IPS-15b (cell line): ENCODE measurements at regions not wholly inside any gene's neighbourhood (a gene's known extent, or its start where the extent isn't known, plus 50 kb on each side); places are given as distances from the start of the nearest gene placed in this dataset.

Experiments
- H3K27me3 ChIP-seq: one replicate; pipeline ENCODE4 v1.6.1; 2013; ENCODE audit warnings: low read length; ENCODE audit not compliant: control insufficient read depth, insufficient read depth
- H3K36me3 ChIP-seq: one replicate; pipeline ENCODE4 v1.6.1; 2013; ENCODE audit warnings: low read length; ENCODE audit not compliant: control insufficient read depth, insufficient read depth
- H3K4me1 ChIP-seq: one replicate; pipeline ENCODE4 v1.6.1; 2013; ENCODE audit warnings: mild to moderate bottlenecking, low read length; ENCODE audit not compliant: control insufficient read depth, insufficient read depth
- H3K4me3 ChIP-seq: one replicate; pipeline ENCODE4 v1.5.1; 2013; ENCODE audit warnings: low read depth, low read length
- H3K9ac ChIP-seq: one replicate; pipeline ENCODE4 v1.6.1; 2013; ENCODE audit warnings: low read depth, mild to moderate bottlenecking, low read length
- H3K9me3 ChIP-seq: one replicate; pipeline ENCODE4 v1.6.1; 2013; ENCODE audit warnings: mild to moderate bottlenecking, low read length; ENCODE audit not compliant: control insufficient read depth, insufficient read depth

- no peak overlapping the region for H3K4me3 ChIP-seq
- H3K4me1 ChIP-seq = no peaks in the 10 kb centered on the region
- no peaks in the 10 kb centered on the region for H3K27me3 ChIP-seq
- no peaks in the 10 kb centered on the region for H3K9me3 ChIP-seq
- no peak overlapping the region for H3K9ac ChIP-seq
- no peaks in the 10 kb centered on the region for H3K36me3 ChIP-seq
Observed at GRCh38 chr2:21314322-21314835, 190.6 kb downstream of the TDRD15 start.

GRCh38 chr2:21317131-21317530, 193.4 kb downstream of the TDRD15 start:
- Histone ChIP-seq H3K4me3 (no peak overlapping the region), H3K27me3 (no peaks in the 10 kb centered on the region), H3K4me1 (no peaks in the 10 kb centered on the region), H3K9ac (no peak overlapping the region), H3K36me3 (no peaks in the 10 kb centered on the region), H3K9me3 (no peaks in the 10 kb centered on the region)

DNA sequence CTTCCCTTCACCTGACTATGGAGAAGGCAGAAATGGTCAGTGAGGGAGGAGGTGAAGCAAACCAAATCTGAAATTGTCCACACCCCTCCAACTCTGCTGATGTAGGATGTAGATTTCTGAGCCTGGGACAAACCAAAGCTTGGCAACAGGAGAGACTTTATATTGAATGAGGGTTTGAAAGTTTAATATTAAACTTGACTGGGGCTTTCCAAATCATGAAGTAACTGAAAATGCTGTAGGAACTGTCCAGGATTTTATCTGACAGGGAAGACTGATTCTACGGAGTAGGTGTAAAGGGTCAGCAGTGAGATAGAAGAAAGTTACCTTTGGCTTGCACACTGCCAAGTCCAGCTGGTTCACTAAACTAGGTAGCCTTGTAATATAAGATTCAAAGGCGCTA, 194.5 kb downstream of the TDRD15 start:
- H3K9me3 ChIP-seq = no peaks in the 10 kb centered on the region
- no peak overlapping the region for H3K9ac ChIP-seq
- H3K27me3 ChIP-seq = no peaks in the 10 kb centered on the region
- H3K4me3 ChIP-seq = no peak overlapping the region
- H3K36me3 ChIP-seq = no peaks in the 10 kb centered on the region
- no peaks in the 10 kb centered on the region for H3K4me1 ChIP-seq

- H3K4me1 ChIP-seq = no peaks in the 10 kb centered on the region
- H3K36me3 ChIP-seq = no peaks in the 10 kb centered on the region
- H3K9ac ChIP-seq = no peak overlapping the region
- H3K9me3 ChIP-seq = no peaks in the 10 kb centered on the region
- H3K4me3 ChIP-seq = no peak overlapping the region
- no peaks in the 10 kb centered on the region for H3K27me3 ChIP-seq
Observed at GRCh38 chr2:21326152-21326551, 202.4 kb downstream of the TDRD15 start.

DNA sequence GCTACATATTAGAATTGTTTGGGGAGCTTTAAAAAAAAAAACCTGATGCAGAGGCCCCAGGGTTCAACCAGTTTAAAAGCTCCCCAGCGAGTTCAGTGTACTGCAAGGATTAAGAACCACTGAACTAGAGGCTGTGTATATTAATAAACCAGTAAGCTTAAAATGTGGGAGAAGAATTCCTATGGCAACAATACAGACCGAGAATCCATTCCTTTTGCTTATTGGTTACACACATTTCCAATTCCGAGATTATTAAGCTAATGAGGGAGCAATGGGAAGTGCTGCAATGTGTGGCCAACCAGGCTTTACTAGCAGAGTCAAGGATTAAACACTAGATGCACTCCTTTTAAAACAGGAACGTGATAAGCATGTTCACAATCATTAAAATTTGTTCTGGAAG, 204.4 kb downstream of the TDRD15 start:
- Histone ChIP-seq H3K4me1 (no peaks in the 10 kb centered on the region), H3K9ac (no peak overlapping the region), H3K9me3 (no peaks in the 10 kb centered on the region), H3K36me3 (no peaks in the 10 kb centered on the region), H3K27me3 (no peaks in the 10 kb centered on the region), H3K4me3 (no peak overlapping the region)

DNA sequence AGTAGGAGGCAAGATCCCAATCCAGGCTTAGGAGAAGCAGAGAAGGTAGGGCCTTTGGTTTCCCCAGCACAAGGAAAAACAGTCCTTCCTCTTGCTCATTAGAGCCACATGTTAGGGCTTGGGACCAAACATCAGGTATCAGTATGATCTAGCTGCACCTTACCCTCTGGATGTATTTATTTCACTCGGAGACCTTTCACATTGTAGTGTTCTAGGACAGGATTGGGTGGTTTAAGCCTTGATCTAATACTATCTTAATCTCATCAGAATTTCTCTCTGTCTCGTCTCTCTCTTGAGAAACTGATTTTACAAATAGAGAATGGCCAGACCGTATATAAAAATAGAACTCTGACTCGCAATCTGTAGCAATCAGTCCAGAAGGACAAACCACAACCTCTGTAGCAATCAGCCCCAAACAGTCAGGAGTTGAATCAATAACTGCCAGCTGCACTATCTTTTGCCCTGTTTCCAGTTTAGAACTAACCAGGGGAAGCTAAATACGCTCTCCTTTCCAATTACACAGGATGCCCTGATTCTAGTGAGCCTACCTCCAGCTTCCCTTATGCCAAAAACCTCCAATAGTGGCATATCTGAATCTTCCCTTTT, 207.1 kb downstream of the TDRD15 start:
- H3K4me1 ChIP-seq = no peaks in the 10 kb centered on the region
- H3K9ac ChIP-seq = no peak overlapping the region
- no peak overlapping the region for H3K4me3 ChIP-seq
- no peaks in the 10 kb centered on the region for H3K27me3 ChIP-seq
- H3K9me3 ChIP-seq = no peaks in the 10 kb centered on the region
- no peaks in the 10 kb centered on the region for H3K36me3 ChIP-seq

GRCh38 chr2:21331625-21332370, 208.0 kb downstream of the TDRD15 start:
- no peaks in the 10 kb centered on the region for H3K9me3 ChIP-seq
- H3K9ac ChIP-seq = no peak overlapping the region
- no peak overlapping the region for H3K4me3 ChIP-seq

DNA sequence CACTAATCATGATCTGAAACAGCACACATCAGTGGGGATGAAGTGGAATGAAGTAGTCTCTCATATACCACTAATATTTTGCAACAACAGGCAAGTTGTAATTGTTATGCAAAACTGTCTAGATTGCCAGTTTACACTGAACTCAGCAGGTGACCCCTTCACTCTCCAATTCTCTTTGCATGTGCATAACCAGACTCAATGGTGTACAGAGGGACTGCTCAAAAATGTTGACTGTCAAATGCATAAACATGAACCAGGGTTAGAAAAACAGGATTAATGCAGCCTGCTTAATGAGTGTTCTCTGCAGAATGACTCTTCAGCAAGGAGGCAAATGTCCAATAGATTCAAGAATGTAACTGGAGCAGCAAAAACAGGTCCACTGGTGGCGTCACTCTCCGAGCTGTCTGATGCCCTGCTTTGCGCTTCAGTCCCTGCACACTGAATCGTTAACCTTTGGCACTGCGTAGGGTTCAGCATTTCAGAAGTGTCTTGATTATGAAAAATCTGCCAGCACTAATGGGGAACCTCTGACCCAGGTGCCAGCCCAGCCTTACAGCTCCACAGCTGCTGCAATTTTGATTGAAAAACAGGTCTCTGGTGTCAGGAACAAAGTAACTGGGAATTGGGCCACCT, 209.3 kb downstream of the TDRD15 start:
- Histone ChIP-seq H3K4me3 (no peak overlapping the region), H3K27me3 (no peaks in the 10 kb centered on the region), H3K9me3 (no peaks in the 10 kb centered on the region), H3K4me1 (no peaks in the 10 kb centered on the region), H3K36me3 (no peaks in the 10 kb centered on the region), H3K9ac (no peak overlapping the region)

More at GRCh38 chr2:21331625-21332370, 208.0 kb downstream of the TDRD15 start:
- no peaks in the 10 kb centered on the region for H3K4me1 ChIP-seq
- no peaks in the 10 kb centered on the region for H3K27me3 ChIP-seq
- no peaks in the 10 kb centered on the region for H3K36me3 ChIP-seq

GRCh38 chr2:21333684-21334083, 209.9 kb downstream of the TDRD15 start:
- Histone ChIP-seq H3K9ac (no peak overlapping the region), H3K27me3 (no peaks in the 10 kb centered on the region), H3K36me3 (no peaks in the 10 kb centered on the region), H3K4me3 (no peak overlapping the region), H3K4me1 (no peaks in the 10 kb centered on the region), H3K9me3 (no peaks in the 10 kb centered on the region)

DNA sequence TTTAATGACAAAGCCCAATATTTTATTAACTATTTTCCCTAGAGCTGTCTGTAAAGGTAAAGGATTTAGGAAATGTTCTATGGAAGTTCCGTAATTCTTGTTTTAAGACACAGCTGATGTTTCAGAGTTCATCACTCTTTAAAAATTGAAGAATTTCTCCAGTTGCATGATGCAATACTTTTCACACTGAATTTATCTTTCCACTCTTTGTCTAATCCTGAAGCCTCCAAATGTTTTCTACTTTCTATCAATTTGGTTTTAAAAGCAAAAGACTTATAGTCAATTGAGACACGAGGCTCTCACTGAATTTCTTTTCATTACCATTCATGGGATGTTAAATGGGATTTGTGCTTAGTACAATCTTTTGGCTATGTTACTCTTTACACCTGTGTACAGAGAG, 223.2 kb downstream of the TDRD15 start:
- Histone ChIP-seq H3K4me1 (no peaks in the 10 kb centered on the region), H3K9ac (no peak overlapping the region), H3K4me3 (no peak overlapping the region), H3K9me3 (no peaks in the 10 kb centered on the region), H3K27me3 (no peaks in the 10 kb centered on the region), H3K36me3 (no peaks in the 10 kb centered on the region)

GRCh38 chr2:21353879-21354679, 230.3 kb downstream of the TDRD15 start:
- H3K27me3 ChIP-seq = no peaks in the 10 kb centered on the region
- no peaks in the 10 kb centered on the region for H3K4me1 ChIP-seq
- no peaks in the 10 kb centered on the region for H3K36me3 ChIP-seq
- H3K9ac ChIP-seq = no peak overlapping the region
- no peaks in the 10 kb centered on the region for H3K9me3 ChIP-seq
- no peak overlapping the region for H3K4me3 ChIP-seq
